Amniotic stem cell (primary cell): ENCODE measurements at regions not wholly inside any gene's neighbourhood (a gene's known extent, or its start where the extent isn't known, plus 50 kb on each side); places are given as distances from the start of the nearest gene placed in this dataset.
"Not testable (repeated sequence)": the region's sequence is repeated elsewhere in the genome, so short reads cannot be mapped to it uniquely, and the experiment has no call there.

Experiments
- DNase-seq: peaks from one replicate; lab custom pipeline; 2025; lab: John Stamatoyannopoulos, UW

- no peak for DNase-seq
Observed at GRCh38 chr13:90880790-90881189, 466.7 kb upstream of the MIR17HG start.

GRCh38 chr13:90882551-90882950, 464.9 kb upstream of the MIR17HG start:
- DNase-seq, result no peak

GRCh38 chr13:90883592-90883991, 463.9 kb upstream of the MIR17HG start:
- no peak for DNase-seq

GRCh38 chr13:90884066-90884465, 463.4 kb upstream of the MIR17HG start:
- no peak for DNase-seq

- DNase-seq, result no peak
Observed at GRCh38 chr13:90889906-90890834, 457.3 kb upstream of the MIR17HG start.

- DNase-seq, result no peak
Observed at GRCh38 chr13:90891329-90891728, 456.2 kb upstream of the MIR17HG start.

- not testable (repeated sequence) for DNase-seq
Observed at GRCh38 chr13:90893199-90893598, 454.3 kb upstream of the MIR17HG start.

GRCh38 chr13:90896002-90896401, 451.5 kb upstream of the MIR17HG start:
- no peak for DNase-seq

- no peak for DNase-seq
Observed at GRCh38 chr13:90898811-90899210, 448.7 kb upstream of the MIR17HG start.

- no peak for DNase-seq
Observed at GRCh38 chr13:90899416-90899815, 448.1 kb upstream of the MIR17HG start.

GRCh38 chr13:90902255-90902654, 445.2 kb upstream of the MIR17HG start:
- DNase-seq, result no peak

GRCh38 chr13:90906554-90906953, 440.9 kb upstream of the MIR17HG start:
- no peak for DNase-seq

- DNase-seq, result no peak
Observed at GRCh38 chr13:90908792-90909191, 438.7 kb upstream of the MIR17HG start.

GRCh38 chr13:90910018-90910639, 437.4 kb upstream of the MIR17HG start:
- no peak for DNase-seq

- no peak for DNase-seq
Observed at GRCh38 chr13:90912247-90912646, 435.2 kb upstream of the MIR17HG start.

- no peak for DNase-seq
Observed at GRCh38 chr13:90918536-90918935, 429.0 kb upstream of the MIR17HG start.

- DNase-seq, result no peak
Observed at GRCh38 chr13:90919153-90919552, 428.3 kb upstream of the MIR17HG start.

- no peak for DNase-seq
Observed at GRCh38 chr13:90926459-90926858, 421.0 kb upstream of the MIR17HG start.

- DNase-seq, result no peak
Observed at GRCh38 chr13:90928109-90928508, 419.4 kb upstream of the MIR17HG start.

- no peak for DNase-seq
Observed at GRCh38 chr13:90933097-90933826, 414.2 kb upstream of the MIR17HG start.

GRCh38 chr13:90934741-90935140, 412.7 kb upstream of the MIR17HG start:
- no peak for DNase-seq

- DNase-seq, result no peak
Observed at GRCh38 chr13:90938848-90939247, 408.6 kb upstream of the MIR17HG start.

GRCh38 chr13:90943946-90944345, 403.5 kb upstream of the MIR17HG start:
- DNase-seq, result no peak
